ENCODE measurements at regions not wholly inside any gene's neighbourhood (a gene's known extent, or its start where the extent isn't known, plus 50 kb on each side); places are given as distances from the start of the nearest gene placed in this dataset.

DNA sequence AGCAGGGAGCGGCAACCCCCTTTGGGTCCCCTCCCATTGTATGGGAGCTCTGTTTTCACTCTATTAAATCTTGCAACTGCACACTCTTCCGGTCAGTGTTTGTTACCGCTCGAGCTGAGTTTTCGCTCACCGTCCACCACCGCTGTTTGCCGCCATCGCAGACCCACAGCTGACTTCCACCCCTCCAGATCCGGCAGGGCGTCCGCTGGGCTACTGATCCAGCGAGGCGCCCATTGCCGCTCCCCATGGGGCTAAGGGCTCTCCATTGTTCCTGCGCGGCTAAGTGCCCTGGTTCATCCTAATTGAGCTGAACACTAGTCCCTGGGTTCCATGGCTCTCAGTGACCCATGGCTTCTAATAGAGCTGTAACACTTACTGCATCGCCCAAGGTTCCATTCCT is 115.6 kb upstream of the AUTS2 start:
- no peak for FAIRE-seq
- no peak for DNase-seq (ENCODE audit: low read depth)
- Histone ChIP-seq H3K4me3 (ENCODE audit: low read depth, low read length) (no peak overlapping the region), H3K27me3 (ENCODE audit: control insufficient read depth, insufficient read depth, low read length) (no peaks in the 10 kb centered on the region), H3K36me3 (ENCODE audit: control insufficient read depth, insufficient read depth, low read length) (no peaks in the 10 kb centered on the region)
- TF ChIP-seq, protein P1, sequence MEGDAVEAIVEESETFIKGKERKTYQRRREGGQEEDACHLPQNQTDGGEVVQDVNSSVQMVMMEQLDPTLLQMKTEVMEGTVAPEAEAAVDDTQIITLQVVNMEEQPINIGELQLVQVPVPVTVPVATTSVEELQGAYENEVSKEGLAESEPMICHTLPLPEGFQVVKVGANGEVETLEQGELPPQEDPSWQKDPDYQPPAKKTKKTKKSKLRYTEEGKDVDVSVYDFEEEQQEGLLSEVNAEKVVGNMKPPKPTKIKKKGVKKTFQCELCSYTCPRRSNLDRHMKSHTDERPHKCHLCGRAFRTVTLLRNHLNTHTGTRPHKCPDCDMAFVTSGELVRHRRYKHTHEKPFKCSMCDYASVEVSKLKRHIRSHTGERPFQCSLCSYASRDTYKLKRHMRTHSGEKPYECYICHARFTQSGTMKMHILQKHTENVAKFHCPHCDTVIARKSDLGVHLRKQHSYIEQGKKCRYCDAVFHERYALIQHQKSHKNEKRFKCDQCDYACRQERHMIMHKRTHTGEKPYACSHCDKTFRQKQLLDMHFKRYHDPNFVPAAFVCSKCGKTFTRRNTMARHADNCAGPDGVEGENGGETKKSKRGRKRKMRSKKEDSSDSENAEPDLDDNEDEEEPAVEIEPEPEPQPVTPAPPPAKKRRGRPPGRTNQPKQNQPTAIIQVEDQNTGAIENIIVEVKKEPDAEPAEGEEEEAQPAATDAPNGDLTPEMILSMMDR (IDR thresholded peaks at IDR 0.05; ENCODE audit: insufficient read depth, low read length, severe bottlenecking) = no peak

DNA sequence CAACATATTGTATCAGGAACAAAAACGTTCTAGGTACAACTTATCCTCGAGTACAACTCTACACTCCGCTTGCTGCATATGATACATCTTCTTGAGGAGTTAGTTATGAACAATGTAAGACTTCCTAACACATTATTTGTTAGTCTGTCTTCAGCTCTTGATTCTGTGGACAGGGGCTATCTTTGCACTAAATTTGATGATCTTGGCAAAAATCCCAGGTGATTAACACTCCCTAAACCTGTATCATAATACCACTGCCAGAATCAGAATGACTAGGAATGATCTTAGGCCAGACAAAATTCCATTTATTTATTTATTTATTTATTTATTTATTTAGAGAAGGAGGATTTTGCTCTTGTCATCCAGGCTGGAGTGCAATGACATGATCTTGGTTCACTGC is 108.7 kb upstream of the AUTS2 start:
- FAIRE-seq (no peak), DNase-seq (ENCODE audit: low read depth) (no peak)
- TF ChIP-seq, protein P1 (IDR thresholded peaks at IDR 0.05; ENCODE audit: insufficient read depth, low read length, severe bottlenecking) = no peak
- no peak overlapping the region for H3K4me3 ChIP-seq (ENCODE audit: low read depth, low read length)
- H3K36me3 ChIP-seq (ENCODE audit: control insufficient read depth, insufficient read depth, low read length) = no peaks in the 10 kb centered on the region
- no peaks in the 10 kb centered on the region for H3K27me3 ChIP-seq (ENCODE audit: control insufficient read depth, insufficient read depth, low read length)

DNA sequence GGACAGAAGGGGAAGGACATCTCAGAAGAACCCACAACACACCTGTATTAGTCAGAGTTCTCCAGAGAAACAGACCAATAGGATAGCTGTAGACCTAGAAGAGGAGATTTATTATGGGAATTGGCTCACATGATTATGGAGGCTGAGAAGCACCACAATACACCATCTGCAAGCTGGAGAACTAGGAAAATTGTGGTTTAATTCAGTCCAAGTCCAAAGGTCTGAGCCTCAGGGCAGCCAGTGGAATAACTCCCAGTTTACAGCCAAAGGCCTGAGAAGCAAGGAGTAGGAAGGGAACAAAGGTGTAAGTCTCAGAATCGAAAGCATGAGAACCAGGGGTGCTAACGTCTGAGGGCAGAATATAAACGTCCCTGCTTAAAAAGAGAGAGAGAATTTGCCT is 99.6 kb upstream of the AUTS2 start:
- Histone ChIP-seq H3K27me3 (ENCODE audit: control insufficient read depth, insufficient read depth, low read length) (no peaks in the 10 kb centered on the region), H3K36me3 (ENCODE audit: control insufficient read depth, insufficient read depth, low read length) (no peaks in the 10 kb centered on the region), H3K4me3 (ENCODE audit: low read depth, low read length) (no peak overlapping the region)
- TF ChIP-seq, protein P1 (IDR thresholded peaks at IDR 0.05; ENCODE audit: insufficient read depth, low read length, severe bottlenecking) = no peak
- FAIRE-seq = no peak
- no peak for DNase-seq (ENCODE audit: low read depth)

DNA sequence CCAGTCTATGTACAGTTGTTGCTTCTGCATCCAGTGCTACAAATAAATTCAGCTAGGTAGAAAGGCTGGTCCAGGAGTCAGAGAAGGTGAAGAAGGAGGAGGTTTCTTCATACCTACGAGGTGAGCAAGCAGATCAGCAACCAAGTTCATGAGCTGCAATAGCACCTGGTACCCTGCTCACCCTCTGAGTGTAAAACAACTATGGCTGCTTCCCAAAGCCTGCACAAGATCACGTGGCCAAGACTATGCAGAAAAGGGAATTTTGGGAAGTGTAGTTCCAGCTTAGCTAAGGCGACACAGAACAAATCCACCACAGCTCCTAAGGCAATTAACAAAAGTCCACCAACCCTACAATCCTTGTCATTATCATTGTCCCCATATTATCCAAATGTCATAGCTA is 95.9 kb upstream of the AUTS2 start:
- no peak for FAIRE-seq
- TF ChIP-seq, protein P1 (IDR thresholded peaks at IDR 0.05; ENCODE audit: insufficient read depth, low read length, severe bottlenecking) = no peak
- DNase-seq (ENCODE audit: low read depth) = no peak
- Histone ChIP-seq H3K4me3 (ENCODE audit: low read depth, low read length) (no peak overlapping the region), H3K27me3 (ENCODE audit: control insufficient read depth, insufficient read depth, low read length) (no peaks in the 10 kb centered on the region), H3K36me3 (ENCODE audit: control insufficient read depth, insufficient read depth, low read length) (no peaks in the 10 kb centered on the region)

DNA sequence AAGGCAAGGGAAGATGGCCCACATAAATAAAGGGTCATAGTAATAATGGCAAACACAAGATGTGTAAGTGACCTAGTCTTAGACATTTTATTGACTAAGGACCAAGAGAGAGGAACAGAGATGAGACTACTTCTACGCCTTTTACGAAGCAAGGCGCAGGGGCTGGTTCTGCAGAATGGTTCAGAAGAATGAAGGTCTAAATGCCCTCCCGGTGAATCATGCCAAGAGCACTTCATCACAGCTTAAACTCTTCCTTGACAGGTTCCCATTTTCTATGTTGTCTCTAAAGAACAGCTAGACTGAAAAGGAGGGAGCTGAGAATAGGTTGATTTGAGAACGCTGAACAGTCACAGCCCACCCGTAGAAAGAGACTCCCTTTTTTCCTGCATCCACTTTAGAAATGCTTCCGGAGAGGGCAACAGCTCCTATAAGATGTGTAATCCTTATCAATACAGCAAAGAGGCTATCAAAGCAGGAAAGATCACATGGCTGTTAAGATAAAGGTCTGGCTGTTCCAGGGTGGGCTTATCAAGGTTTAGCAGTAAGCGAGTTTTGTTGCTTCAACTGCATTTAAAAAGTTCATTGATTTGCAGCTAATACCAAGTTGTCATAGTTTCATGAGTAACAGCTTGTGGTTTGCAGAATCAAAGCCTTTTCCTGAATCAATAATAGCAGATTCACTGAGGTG is 93.4 kb upstream of the AUTS2 start:
- no peak for FAIRE-seq
- DNase-seq (ENCODE audit: low read depth) = no peak
- TF ChIP-seq, protein P1 (IDR thresholded peaks at IDR 0.05; ENCODE audit: insufficient read depth, low read length, severe bottlenecking) = no peak
- H3K4me3 ChIP-seq (ENCODE audit: low read depth, low read length) = no peak overlapping the region
- H3K36me3 ChIP-seq (ENCODE audit: control insufficient read depth, insufficient read depth, low read length) = no peaks in the 10 kb centered on the region
- H3K27me3 ChIP-seq (ENCODE audit: control insufficient read depth, insufficient read depth, low read length) = no peaks in the 10 kb centered on the region

DNA sequence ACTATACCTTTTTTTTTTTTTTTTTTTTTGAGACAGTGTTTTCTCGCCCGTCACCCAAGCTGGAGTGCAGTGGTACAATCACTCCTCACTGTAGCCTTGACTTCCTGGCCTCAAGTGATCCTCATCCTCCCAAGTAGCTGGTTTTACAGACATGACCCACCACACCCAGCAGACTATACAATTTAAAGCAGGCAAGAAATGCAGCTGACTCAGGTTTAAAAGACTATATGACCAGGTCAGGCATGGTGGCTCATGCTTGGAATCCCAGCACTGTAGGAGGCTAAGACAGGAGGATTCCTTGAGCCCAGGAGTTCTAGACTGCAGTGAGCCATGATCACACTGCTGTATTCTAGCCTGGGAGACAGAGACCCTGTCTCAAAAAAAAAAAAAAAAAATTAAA is 89.5 kb upstream of the AUTS2 start:
- Histone ChIP-seq H3K36me3 (ENCODE audit: control insufficient read depth, insufficient read depth, low read length) (no peaks in the 10 kb centered on the region), H3K27me3 (ENCODE audit: control insufficient read depth, insufficient read depth, low read length) (no peaks in the 10 kb centered on the region), H3K4me3 (ENCODE audit: low read depth, low read length) (no peak overlapping the region)
- DNase-seq (ENCODE audit: low read depth) (no peak), FAIRE-seq (no peak)
- TF ChIP-seq, protein P1 (IDR thresholded peaks at IDR 0.05; ENCODE audit: insufficient read depth, low read length, severe bottlenecking) = no peak
